Glutamatergic neuron (in vitro differentiated cells): ENCODE measurements at regions not wholly inside any gene's neighbourhood (a gene's known extent, or its start where the extent isn't known, plus 50 kb on each side); places are given as distances from the start of the nearest gene placed in this dataset.

ENCODE experiments used
- DNase-seq: peaks from one replicate; pipeline ENCODE4 v3.0.0; 2022
- H3K27ac Mint-ChIP-seq: one replicate; pipeline ENCODE4 v1.8.0; 2020; ENCODE audit warnings: mild to moderate bottlenecking, mixed read lengths, inconsistent platforms; ENCODE audit not compliant: unreplicated experiment
- H3K27me3 Mint-ChIP-seq: one replicate; pipeline ENCODE4 v1.8.0; 2020; ENCODE audit warnings: mild to moderate bottlenecking, moderate library complexity, mixed read lengths, inconsistent platforms; ENCODE audit not compliant: unreplicated experiment
- H3K36me3 Mint-ChIP-seq: one replicate; pipeline ENCODE4 v1.8.0; 2020; ENCODE audit warnings: mild to moderate bottlenecking, mixed read lengths, inconsistent platforms; ENCODE audit not compliant: unreplicated experiment
- H3K4me1 Mint-ChIP-seq: one replicate; pipeline ENCODE4 v1.8.0; 2020; ENCODE audit warnings: mild to moderate bottlenecking, low read depth, mixed read lengths, inconsistent platforms; ENCODE audit not compliant: unreplicated experiment
- H3K4me3 Mint-ChIP-seq: one replicate; pipeline ENCODE4 v1.8.0; 2020; ENCODE audit warnings: mild to moderate bottlenecking, mixed read lengths, inconsistent platforms; ENCODE audit not compliant: unreplicated experiment
- H3K9me3 Mint-ChIP-seq: one replicate; pipeline ENCODE4 v1.8.0; 2020; ENCODE audit warnings: mild to moderate bottlenecking, moderate library complexity, mixed read lengths, inconsistent platforms; ENCODE audit not compliant: unreplicated experiment
- TF ChIP-seq, protein P1 (sequence below): fragments of 200-600 bp; sonication (generic); IDR thresholded peaks from one replicate; pipeline ENCODE4 v1.5.0; 2021; ENCODE audit not compliant: partially characterized antibody, unreplicated experiment

DNA sequence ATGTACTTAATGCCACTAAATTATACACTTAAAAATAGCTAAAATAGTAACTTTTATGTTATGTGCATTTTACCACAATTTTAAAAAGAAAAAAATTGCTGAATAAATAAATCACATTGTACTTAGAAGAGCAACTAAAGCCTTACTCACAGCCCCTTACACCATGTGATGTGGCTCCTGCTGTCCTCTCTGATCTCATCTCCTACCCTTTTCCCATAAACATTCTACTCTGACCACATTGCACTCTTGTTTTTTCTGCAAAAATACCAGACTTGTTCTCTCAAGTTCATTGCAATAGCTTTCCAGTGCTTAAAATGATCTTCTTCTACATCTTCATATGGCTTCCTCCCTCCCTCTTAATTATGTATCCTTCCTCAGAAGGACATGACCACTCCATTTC is 268.4 kb downstream of the ELAVL2 start:
- no peak overlapping the region for H3K27ac Mint-ChIP-seq
- H3K9me3 Mint-ChIP-seq = peaks cover 1% of the 10 kb centered on the region
- H3K4me3 Mint-ChIP-seq = no peak overlapping the region
- DNase-seq = no peak
- peaks cover 33% of the 10 kb centered on the region for H3K4me1 Mint-ChIP-seq
- H3K27me3 Mint-ChIP-seq = peaks cover 5% of the 10 kb centered on the region
- TF ChIP-seq, protein P1, sequence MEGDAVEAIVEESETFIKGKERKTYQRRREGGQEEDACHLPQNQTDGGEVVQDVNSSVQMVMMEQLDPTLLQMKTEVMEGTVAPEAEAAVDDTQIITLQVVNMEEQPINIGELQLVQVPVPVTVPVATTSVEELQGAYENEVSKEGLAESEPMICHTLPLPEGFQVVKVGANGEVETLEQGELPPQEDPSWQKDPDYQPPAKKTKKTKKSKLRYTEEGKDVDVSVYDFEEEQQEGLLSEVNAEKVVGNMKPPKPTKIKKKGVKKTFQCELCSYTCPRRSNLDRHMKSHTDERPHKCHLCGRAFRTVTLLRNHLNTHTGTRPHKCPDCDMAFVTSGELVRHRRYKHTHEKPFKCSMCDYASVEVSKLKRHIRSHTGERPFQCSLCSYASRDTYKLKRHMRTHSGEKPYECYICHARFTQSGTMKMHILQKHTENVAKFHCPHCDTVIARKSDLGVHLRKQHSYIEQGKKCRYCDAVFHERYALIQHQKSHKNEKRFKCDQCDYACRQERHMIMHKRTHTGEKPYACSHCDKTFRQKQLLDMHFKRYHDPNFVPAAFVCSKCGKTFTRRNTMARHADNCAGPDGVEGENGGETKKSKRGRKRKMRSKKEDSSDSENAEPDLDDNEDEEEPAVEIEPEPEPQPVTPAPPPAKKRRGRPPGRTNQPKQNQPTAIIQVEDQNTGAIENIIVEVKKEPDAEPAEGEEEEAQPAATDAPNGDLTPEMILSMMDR = no peak
- no peaks in the 10 kb centered on the region for H3K36me3 Mint-ChIP-seq

GRCh38 chr9:23559522-23559921 is 266.5 kb downstream of the ELAVL2 start:
- peaks cover 1% of the 10 kb centered on the region for H3K9me3 Mint-ChIP-seq
- no peak overlapping the region for H3K27ac Mint-ChIP-seq
- DNase-seq = no peak
- no peak overlapping the region for H3K4me3 Mint-ChIP-seq
- H3K36me3 Mint-ChIP-seq = no peaks in the 10 kb centered on the region
- H3K4me1 Mint-ChIP-seq = peaks cover 19% of the 10 kb centered on the region
- peaks cover 3% of the 10 kb centered on the region for H3K27me3 Mint-ChIP-seq
- TF ChIP-seq, protein P1 = no peak

- TF ChIP-seq, protein P1 = no peak
- Mint-ChIP-seq H3K4me3 (no peak overlapping the region), H3K27me3 (peaks cover 3% of the 10 kb centered on the region), H3K27ac (no peak overlapping the region), H3K36me3 (no peaks in the 10 kb centered on the region), H3K9me3 (no peaks in the 10 kb centered on the region), H3K4me1 (no peaks in the 10 kb centered on the region)
- no peak for DNase-seq
These were observed 262.5 kb downstream of the ELAVL2 start for GRCh38 chr9:23563517-23563916.

GRCh38 chr9:23567516-23568165 is 258.4 kb downstream of the ELAVL2 start:
- peaks cover 3% of the 10 kb centered on the region for H3K4me1 Mint-ChIP-seq
- H3K9me3 Mint-ChIP-seq = no peaks in the 10 kb centered on the region
- no peak overlapping the region for H3K4me3 Mint-ChIP-seq
- H3K27me3 Mint-ChIP-seq = peaks cover 2% of the 10 kb centered on the region
- TF ChIP-seq, protein P1 = no peak
- H3K27ac Mint-ChIP-seq = no peak overlapping the region
- DNase-seq = no peak
- H3K36me3 Mint-ChIP-seq = no peaks in the 10 kb centered on the region

DNA sequence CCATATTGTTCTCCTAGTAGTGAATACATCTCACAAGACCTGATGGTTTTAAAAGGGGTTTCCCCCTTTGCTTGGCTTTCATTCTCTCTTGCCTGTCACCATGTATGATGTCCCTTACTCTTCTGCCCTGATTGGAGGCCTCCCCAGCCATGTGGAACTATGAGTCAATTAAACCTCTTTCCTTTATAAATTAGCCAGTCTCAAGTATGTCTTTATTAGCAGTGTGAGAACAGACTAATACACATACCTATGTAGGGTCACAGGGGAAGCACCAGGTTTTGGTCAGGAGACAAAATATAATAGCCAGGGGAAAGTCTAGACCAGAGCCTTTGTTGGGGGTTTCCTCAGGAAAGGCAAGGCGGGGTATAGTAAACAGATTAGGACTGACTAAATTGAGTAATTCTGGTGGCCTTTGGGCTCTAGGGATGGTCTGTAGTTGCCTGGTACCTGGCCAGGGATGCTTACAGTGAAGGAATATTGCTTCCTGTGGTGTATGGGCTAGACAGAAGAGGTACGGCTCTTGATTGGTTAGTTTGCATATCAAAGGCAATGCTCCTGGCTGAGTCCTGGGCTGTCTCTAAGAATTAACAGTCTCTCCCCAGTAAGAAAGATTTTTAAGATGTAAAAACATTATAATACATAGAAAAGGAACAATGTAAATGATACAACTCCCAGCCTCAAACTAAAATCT is 254.5 kb downstream of the ELAVL2 start:
- H3K9me3 Mint-ChIP-seq = no peaks in the 10 kb centered on the region
- H3K4me3 Mint-ChIP-seq = no peak overlapping the region
- TF ChIP-seq, protein P1 = no peak
- H3K27ac Mint-ChIP-seq = no peak overlapping the region
- DNase-seq = no peak
- H3K4me1 Mint-ChIP-seq = peaks cover 12% of the 10 kb centered on the region
- H3K36me3 Mint-ChIP-seq = no peaks in the 10 kb centered on the region
- H3K27me3 Mint-ChIP-seq = peaks cover 2% of the 10 kb centered on the region
